WTC11 (cell line): ENCODE measurements at regions not wholly inside any gene's neighbourhood (a gene's known extent, or its start where the extent isn't known, plus 50 kb on each side); places are given as distances from the start of the nearest gene placed in this dataset.

Source experiments
- ELF4 ChIP-seq: sonication (generic); formaldehyde crosslinking; IDR thresholded peaks from 2 replicates; pipeline ENCODE4 v1.8.1; 2022; ENCODE audit warnings: low read depth, mild to moderate bottlenecking, moderate library complexity, missing genetic modification reagents
- MXD4 ChIP-seq: fragments of 250-450 bp; sonication (Bioruptor Pico); IDR thresholded peaks from 2 replicates; pipeline ENCODE4 v1.8.0; 2021; ENCODE audit warnings: mild to moderate bottlenecking, moderate library complexity, borderline replicate concordance
- NFYB ChIP-seq: sonication (generic); formaldehyde crosslinking; conservative IDR thresholded peaks from 2 replicates; pipeline ENCODE4 v1.8.0; 2022; ENCODE audit warnings: low read depth, missing genetic modification reagents
- SMAD4 ChIP-seq: sonication (generic); formaldehyde crosslinking; IDR thresholded peaks from 2 replicates; pipeline ENCODE4 v1.8.0; 2022; ENCODE audit warnings: mild to moderate bottlenecking, missing genetic modification reagents
- TCF7 ChIP-seq: sonication (generic); formaldehyde crosslinking; IDR thresholded peaks from 2 replicates; pipeline ENCODE4 v1.8.0; 2022; ENCODE audit warnings: mild to moderate bottlenecking, low read depth, missing genetic modification reagents, moderate library complexity
- TF ChIP-seq, protein P1 (sequence below): sonication (generic); formaldehyde crosslinking; IDR thresholded peaks from 2 replicates; pipeline ENCODE4 v1.8.0; 2022; ENCODE audit warnings: mild to moderate bottlenecking, missing genetic modification reagents
- TF ChIP-seq, protein P2 (sequence below): fragments of 200-600 bp; IDR thresholded peaks from 2 replicates; pipeline ENCODE4 v1.8.0; 2022; ENCODE audit warnings: antibody characterized with exemption
- TF ChIP-seq, protein P3 (sequence below): sonication (generic); formaldehyde crosslinking; IDR thresholded peaks from 2 replicates; pipeline ENCODE4 v1.8.1; 2023; ENCODE audit warnings: mild to moderate bottlenecking, missing genetic modification reagents, moderate library complexity
- TF ChIP-seq, protein P4 (sequence below): fragments of 250-450 bp; sonication (Bioruptor Pico); IDR thresholded peaks from 2 replicates; pipeline ENCODE4 v1.9.0; 2021; ENCODE audit warnings: mild to moderate bottlenecking
- TF ChIP-seq, protein P5 (sequence below): sonication (generic); formaldehyde crosslinking; IDR thresholded peaks from 2 replicates; pipeline ENCODE4 v1.8.1; 2022; ENCODE audit warnings: low read depth, missing genetic modification reagents, borderline replicate concordance
- TF ChIP-seq, protein P6 (sequence below): sonication (generic); formaldehyde crosslinking; IDR thresholded peaks from 2 replicates; pipeline ENCODE4 v1.8.0; 2022; ENCODE audit warnings: mild to moderate bottlenecking, missing genetic modification reagents
- TF ChIP-seq, protein P7 (sequence below): fragments of 250-450 bp; sonication (Bioruptor Pico); IDR thresholded peaks from 2 replicates; pipeline ENCODE4 v1.9.0; 2021; ENCODE audit warnings: mild to moderate bottlenecking, borderline replicate concordance

DNA sequence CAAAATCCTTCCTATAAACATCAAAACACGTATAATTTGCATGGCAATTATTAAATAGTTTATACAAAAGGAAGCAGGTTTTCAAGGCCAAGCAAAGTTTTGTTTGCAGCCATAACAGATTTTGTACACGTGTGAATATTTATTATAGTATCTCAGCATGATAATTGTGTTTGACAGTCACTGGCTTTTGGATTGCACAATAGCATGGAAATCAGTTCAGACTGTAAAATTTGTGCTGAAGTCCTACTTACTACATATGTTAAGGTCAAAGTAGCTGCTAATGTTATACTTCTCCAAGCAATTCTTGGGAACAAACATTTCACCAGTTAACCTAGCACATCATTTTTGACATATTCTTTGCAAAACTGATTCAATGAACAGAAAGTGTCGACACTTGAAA is 287.6 kb upstream of the POM121L12 start:
- TF ChIP-seq, protein P1, sequence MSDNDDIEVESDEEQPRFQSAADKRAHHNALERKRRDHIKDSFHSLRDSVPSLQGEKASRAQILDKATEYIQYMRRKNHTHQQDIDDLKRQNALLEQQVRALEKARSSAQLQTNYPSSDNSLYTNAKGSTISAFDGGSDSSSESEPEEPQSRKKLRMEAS (CRISPR knock-in tag) = no peak
- TF ChIP-seq SMAD4 (CRISPR knock-in tag) = no peak
- TF ChIP-seq, protein P2, sequence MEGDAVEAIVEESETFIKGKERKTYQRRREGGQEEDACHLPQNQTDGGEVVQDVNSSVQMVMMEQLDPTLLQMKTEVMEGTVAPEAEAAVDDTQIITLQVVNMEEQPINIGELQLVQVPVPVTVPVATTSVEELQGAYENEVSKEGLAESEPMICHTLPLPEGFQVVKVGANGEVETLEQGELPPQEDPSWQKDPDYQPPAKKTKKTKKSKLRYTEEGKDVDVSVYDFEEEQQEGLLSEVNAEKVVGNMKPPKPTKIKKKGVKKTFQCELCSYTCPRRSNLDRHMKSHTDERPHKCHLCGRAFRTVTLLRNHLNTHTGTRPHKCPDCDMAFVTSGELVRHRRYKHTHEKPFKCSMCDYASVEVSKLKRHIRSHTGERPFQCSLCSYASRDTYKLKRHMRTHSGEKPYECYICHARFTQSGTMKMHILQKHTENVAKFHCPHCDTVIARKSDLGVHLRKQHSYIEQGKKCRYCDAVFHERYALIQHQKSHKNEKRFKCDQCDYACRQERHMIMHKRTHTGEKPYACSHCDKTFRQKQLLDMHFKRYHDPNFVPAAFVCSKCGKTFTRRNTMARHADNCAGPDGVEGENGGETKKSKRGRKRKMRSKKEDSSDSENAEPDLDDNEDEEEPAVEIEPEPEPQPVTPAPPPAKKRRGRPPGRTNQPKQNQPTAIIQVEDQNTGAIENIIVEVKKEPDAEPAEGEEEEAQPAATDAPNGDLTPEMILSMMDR = no peak
- TF ChIP-seq, protein P3, sequence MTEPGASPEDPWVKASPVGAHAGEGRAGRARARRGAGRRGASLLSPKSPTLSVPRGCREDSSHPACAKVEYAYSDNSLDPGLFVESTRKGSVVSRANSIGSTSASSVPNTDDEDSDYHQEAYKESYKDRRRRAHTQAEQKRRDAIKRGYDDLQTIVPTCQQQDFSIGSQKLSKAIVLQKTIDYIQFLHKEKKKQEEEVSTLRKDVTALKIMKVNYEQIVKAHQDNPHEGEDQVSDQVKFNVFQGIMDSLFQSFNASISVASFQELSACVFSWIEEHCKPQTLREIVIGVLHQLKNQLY = no peak
- no peak for TF ChIP-seq MXD4 (CRISPR knock-in tag)
- TF ChIP-seq, protein P4, sequence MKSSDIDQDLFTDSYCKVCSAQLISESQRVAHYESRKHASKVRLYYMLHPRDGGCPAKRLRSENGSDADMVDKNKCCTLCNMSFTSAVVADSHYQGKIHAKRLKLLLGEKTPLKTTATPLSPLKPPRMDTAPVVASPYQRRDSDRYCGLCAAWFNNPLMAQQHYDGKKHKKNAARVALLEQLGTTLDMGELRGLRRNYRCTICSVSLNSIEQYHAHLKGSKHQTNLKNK (CRISPR knock-in tag) = no peak
- TF ChIP-seq, protein P5, sequence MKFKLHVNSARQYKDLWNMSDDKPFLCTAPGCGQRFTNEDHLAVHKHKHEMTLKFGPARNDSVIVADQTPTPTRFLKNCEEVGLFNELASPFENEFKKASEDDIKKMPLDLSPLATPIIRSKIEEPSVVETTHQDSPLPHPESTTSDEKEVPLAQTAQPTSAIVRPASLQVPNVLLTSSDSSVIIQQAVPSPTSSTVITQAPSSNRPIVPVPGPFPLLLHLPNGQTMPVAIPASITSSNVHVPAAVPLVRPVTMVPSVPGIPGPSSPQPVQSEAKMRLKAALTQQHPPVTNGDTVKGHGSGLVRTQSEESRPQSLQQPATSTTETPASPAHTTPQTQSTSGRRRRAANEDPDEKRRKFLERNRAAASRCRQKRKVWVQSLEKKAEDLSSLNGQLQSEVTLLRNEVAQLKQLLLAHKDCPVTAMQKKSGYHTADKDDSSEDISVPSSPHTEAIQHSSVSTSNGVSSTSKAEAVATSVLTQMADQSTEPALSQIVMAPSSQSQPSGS = no peak
- TF ChIP-seq NFYB (CRISPR knock-in tag) = no peak
- TF ChIP-seq TCF7 (CRISPR knock-in tag) = no peak
- TF ChIP-seq, protein P6, sequence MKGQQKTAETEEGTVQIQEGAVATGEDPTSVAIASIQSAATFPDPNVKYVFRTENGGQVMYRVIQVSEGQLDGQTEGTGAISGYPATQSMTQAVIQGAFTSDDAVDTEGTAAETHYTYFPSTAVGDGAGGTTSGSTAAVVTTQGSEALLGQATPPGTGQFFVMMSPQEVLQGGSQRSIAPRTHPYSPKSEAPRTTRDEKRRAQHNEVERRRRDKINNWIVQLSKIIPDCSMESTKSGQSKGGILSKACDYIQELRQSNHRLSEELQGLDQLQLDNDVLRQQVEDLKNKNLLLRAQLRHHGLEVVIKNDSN = no peak
- no peak for TF ChIP-seq ELF4 (CRISPR knock-in tag)
- TF ChIP-seq, protein P7, sequence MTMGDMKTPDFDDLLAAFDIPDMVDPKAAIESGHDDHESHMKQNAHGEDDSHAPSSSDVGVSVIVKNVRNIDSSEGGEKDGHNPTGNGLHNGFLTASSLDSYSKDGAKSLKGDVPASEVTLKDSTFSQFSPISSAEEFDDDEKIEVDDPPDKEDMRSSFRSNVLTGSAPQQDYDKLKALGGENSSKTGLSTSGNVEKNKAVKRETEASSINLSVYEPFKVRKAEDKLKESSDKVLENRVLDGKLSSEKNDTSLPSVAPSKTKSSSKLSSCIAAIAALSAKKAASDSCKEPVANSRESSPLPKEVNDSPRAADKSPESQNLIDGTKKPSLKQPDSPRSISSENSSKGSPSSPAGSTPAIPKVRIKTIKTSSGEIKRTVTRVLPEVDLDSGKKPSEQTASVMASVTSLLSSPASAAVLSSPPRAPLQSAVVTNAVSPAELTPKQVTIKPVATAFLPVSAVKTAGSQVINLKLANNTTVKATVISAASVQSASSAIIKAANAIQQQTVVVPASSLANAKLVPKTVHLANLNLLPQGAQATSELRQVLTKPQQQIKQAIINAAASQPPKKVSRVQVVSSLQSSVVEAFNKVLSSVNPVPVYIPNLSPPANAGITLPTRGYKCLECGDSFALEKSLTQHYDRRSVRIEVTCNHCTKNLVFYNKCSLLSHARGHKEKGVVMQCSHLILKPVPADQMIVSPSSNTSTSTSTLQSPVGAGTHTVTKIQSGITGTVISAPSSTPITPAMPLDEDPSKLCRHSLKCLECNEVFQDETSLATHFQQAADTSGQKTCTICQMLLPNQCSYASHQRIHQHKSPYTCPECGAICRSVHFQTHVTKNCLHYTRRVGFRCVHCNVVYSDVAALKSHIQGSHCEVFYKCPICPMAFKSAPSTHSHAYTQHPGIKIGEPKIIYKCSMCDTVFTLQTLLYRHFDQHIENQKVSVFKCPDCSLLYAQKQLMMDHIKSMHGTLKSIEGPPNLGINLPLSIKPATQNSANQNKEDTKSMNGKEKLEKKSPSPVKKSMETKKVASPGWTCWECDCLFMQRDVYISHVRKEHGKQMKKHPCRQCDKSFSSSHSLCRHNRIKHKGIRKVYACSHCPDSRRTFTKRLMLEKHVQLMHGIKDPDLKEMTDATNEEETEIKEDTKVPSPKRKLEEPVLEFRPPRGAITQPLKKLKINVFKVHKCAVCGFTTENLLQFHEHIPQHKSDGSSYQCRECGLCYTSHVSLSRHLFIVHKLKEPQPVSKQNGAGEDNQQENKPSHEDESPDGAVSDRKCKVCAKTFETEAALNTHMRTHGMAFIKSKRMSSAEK (CRISPR knock-in tag) = no peak
